GM12878 (cell line): ENCODE measurements at regions not wholly inside any gene's neighbourhood (a gene's known extent, or its start where the extent isn't known, plus 50 kb on each side); places are given as distances from the start of the nearest gene placed in this dataset.

Experiments used
- ATAC-seq: fragments of 200-7000 bp; cut with Tn5 transposase; 3 replicates; pipeline ENCODE4 v1.9.1; 2020; ENCODE audit warnings: mild to moderate bottlenecking, moderate library complexity
- BruUV-seq: library from RNA; stranded (reverse); fragments of 400-500 nt; replicated peaks from 2 replicates; lab custom pipeline; 2021; lab: Mats Ljungman, UMichigan
- CTCF ChIA-PET: fragments of 300-600 bp; sonication (Branson Sonifier 250); formaldehyde crosslinking; extraction: SDS; loops from one replicate; lab custom pipeline; 2021; ENCODE audit warnings: inconsistent platforms; lab: Yijun Ruan, JAX
- POLR2A ChIA-PET: fragments of 350-600 bp; formaldehyde crosslinking; extraction: SDS; loops from one replicate; lab custom pipeline; 2021; ENCODE audit warnings: inconsistent platforms; lab: Charles Lee
- RAD21 ChIA-PET: fragments of 300-600 bp; sonication (Branson Sonifier 250); formaldehyde crosslinking; loops from one replicate; lab custom pipeline; 2023; ENCODE audit warnings: antibody characterized with exemption; ENCODE audit not compliant: unreplicated experiment; lab: Charles Lee
- SMC1A ChIA-PET: fragments of 300-600 bp; sonication (Branson Sonifier 250); formaldehyde crosslinking; loops from one replicate; lab custom pipeline; 2023; ENCODE audit not compliant: unreplicated experiment, uncharacterized antibody; lab: Charles Lee
- DNase-seq: peaks from one replicate; pipeline ENCODE4 v3.0.0-alpha.2; 2011; ENCODE audit warnings: low read depth, low spot score
- FAIRE-seq: peaks from 3 replicates; lab custom pipeline; 2011; peaks lifted over from hg19 to GRCh38; lab: Jason Lieb, UNC
- H2AFZ ChIP-seq: 2 replicates; pipeline ENCODE4 v1.6.0; 2011; ENCODE audit warnings: low read depth, low read length, control low read depth; ENCODE audit not compliant: control insufficient read depth
- H3K27ac ChIP-seq: 2 replicates; pipeline ENCODE4 v1.5.1; 2011; ENCODE audit warnings: control low read depth; ENCODE audit not compliant: control insufficient read depth, insufficient read depth
- H3K27me3 ChIP-seq, 2 experiments: replicated peaks in 1 of 2; 2 replicates each; pipeline versions ENCODE4 v1.6.0 to v1.6.1; 2011; ENCODE audit warnings: low read length in 1 of 2; ENCODE audit not compliant: control insufficient read depth in 2 of 2, insufficient read depth in 2 of 2
- H3K36me3 ChIP-seq, 2 experiments: 2 replicates each; pipeline ENCODE4 v1.5.1; 2011; ENCODE audit warnings: low read length in 1 of 2; ENCODE audit not compliant: control insufficient read depth in 2 of 2, insufficient read depth in 2 of 2
- H3K4me1 ChIP-seq: 2 replicates; pipeline ENCODE4 v1.6.1; 2011; ENCODE audit warnings: mild to moderate bottlenecking, low read length, moderate library complexity, mixed read lengths; ENCODE audit not compliant: control insufficient read depth, insufficient read depth
- H3K4me2 ChIP-seq: 2 replicates; pipeline ENCODE4 v1.6.0; 2011; ENCODE audit warnings: control low read depth; ENCODE audit not compliant: control insufficient read depth, insufficient read depth
- H3K4me3 ChIP-seq: fragments of 200-600 bp; sonication (generic); 2 replicates; pipeline ENCODE4 v1.5.1; 2016
- H3K79me2 ChIP-seq: 2 replicates; pipeline ENCODE4 v1.6.0; 2011; ENCODE audit warnings: low read length; ENCODE audit not compliant: control insufficient read depth, insufficient read depth
- H3K9ac ChIP-seq: 2 replicates; pipeline ENCODE4 v1.8.0; 2011; ENCODE audit warnings: low read length, control low read depth, mixed read lengths; ENCODE audit not compliant: control insufficient read depth, insufficient read depth
- H3K9me3 ChIP-seq: replicated peaks from 3 replicates; pipeline ENCODE4 v1.5.1; 2011; ENCODE audit warnings: mild to moderate bottlenecking, low read length; ENCODE audit not compliant: control insufficient read depth, insufficient read depth
- H4K20me1 ChIP-seq: 2 replicates; pipeline ENCODE4 v1.6.0; 2011; ENCODE audit not compliant: control insufficient read depth, insufficient read depth
- ATF3 ChIP-seq: IDR thresholded peaks from 2 replicates; pipeline ENCODE4 v1.6.1; 2011; ENCODE audit warnings: low read depth, mild to moderate bottlenecking, low read length, moderate library complexity, borderline replicate concordance; ENCODE audit errors: extremely low read depth
- ATF7 ChIP-seq: fragments of 450-650 bp; IDR thresholded peaks from 2 replicates; pipeline ENCODE4 v1.6.1; 2016; ENCODE audit warnings: low read depth, mild to moderate bottlenecking
- BCL11A ChIP-seq: IDR thresholded peaks from 2 replicates; pipeline ENCODE4 v1.6.1; 2011; ENCODE audit warnings: low read depth, low read length
- BMI1 ChIP-seq: fragments of 450-650 bp; IDR thresholded peaks from 2 replicates; pipeline ENCODE4 v1.6.1; 2016; ENCODE audit warnings: mild to moderate bottlenecking, moderate library complexity, borderline replicate concordance
- MEF2A ChIP-seq: IDR thresholded peaks from 2 replicates; pipeline ENCODE4 v1.6.1; 2011; ENCODE audit warnings: low read depth, mild to moderate bottlenecking, low read length, moderate library complexity; ENCODE audit not compliant: insufficient read depth
- NKRF ChIP-seq: fragments of 450-650 bp; conservative IDR thresholded peaks from 2 replicates; pipeline ENCODE4 v1.6.1; 2017; ENCODE audit warnings: mild to moderate bottlenecking, moderate library complexity
- PRDM15 ChIP-seq: fragments of 450-650 bp; formaldehyde crosslinking; IDR thresholded peaks from 2 replicates; pipeline ENCODE4 v1.4.0; 2020; ENCODE audit warnings: mild to moderate bottlenecking, moderate library complexity
- RAD21 ChIP-seq: IDR thresholded peaks from 2 replicates; pipeline ENCODE4 v1.6.1; 2011; ENCODE audit warnings: mild to moderate bottlenecking, low read depth, low read length, moderate library complexity; ENCODE audit not compliant: insufficient read depth
- RELA ChIP-seq: fragments of 450-650 bp; IDR thresholded peaks from 2 replicates; pipeline ENCODE4 v1.8.0; 2014; ENCODE audit warnings: borderline replicate concordance; ENCODE audit not compliant: partially characterized antibody
- SIX5 ChIP-seq: IDR thresholded peaks from 2 replicates; pipeline ENCODE4 v1.6.1; 2011; ENCODE audit warnings: mild to moderate bottlenecking, low read depth, low read length, moderate library complexity; ENCODE audit not compliant: severe bottlenecking
- SRF ChIP-seq, 2 experiments: IDR thresholded peaks; 2 replicates each; pipeline ENCODE4 v1.6.1; 2011; ENCODE audit warnings: low read depth in 2 of 2, low read length in 2 of 2, mild to moderate bottlenecking in 1 of 2, moderate library complexity in 1 of 2
- STAT1 ChIP-seq: fragments of 450-650 bp; conservative IDR thresholded peaks from 2 replicates; pipeline ENCODE4 v1.6.1; 2014; ENCODE audit warnings: antibody characterized with exemption, mild to moderate bottlenecking
- SUPT20H ChIP-seq: IDR thresholded peaks from 2 replicates; pipeline ENCODE4 v1.6.1; 2011; ENCODE audit warnings: low read depth, mild to moderate bottlenecking, low read length, moderate library complexity, borderline replicate concordance; ENCODE audit not compliant: control insufficient read depth
- ZBTB33 ChIP-seq: fragments of 450-650 bp; IDR thresholded peaks from 2 replicates; pipeline ENCODE4 v1.6.1; 2017; ENCODE audit warnings: mild to moderate bottlenecking
- ZSCAN29 ChIP-seq: fragments of 450-650 bp; IDR thresholded peaks from 2 replicates; pipeline ENCODE4 v1.6.1; 2017; ENCODE audit warnings: mild to moderate bottlenecking, moderate library complexity
- ZZZ3 ChIP-seq: IDR thresholded peaks from 2 replicates; pipeline ENCODE4 v1.6.1; 2011; ENCODE audit warnings: low read depth; ENCODE audit not compliant: control insufficient read depth, insufficient read length
- WGBS: methylation state at CpG from one replicate; pipeline ENCODE4 v1.1.6; 2016; ENCODE audit warnings: low lambda C conversion rate; ENCODE audit not compliant: insufficient replicate concordance, insufficient coverage; ENCODE audit errors: missing lambda C conversion rate; 5-methylcytosine and 5-hydroxymethylcytosine counted together
- in situ Hi-C: fragments of 300-500 bp; cut with MboI; formaldehyde crosslinking; loops from 9 replicates; pipeline ENCODE4 v1.14.3; 2018; ENCODE audit warnings: mixed read lengths
- intact Hi-C: fragments of 100-400 bp; cut with micrococcal nuclease; formaldehyde crosslinking; loops from one replicate; pipeline ENCODE4 v1.14.2; 2022; ENCODE audit not compliant: unreplicated experiment

GRCh38 chr1:79726321-79726720 is 719.8 kb upstream of the ADGRL4 start:
- ChIA-PET CTCF (no interaction called here), SMC1A (no interaction called here), POLR2A (no interaction called here), RAD21 (no interaction called here)
- FAIRE-seq (no peak), DNase-seq (no peak), ATAC-seq (no peak)
- no peaks in the 10 kb centered on the region for H3K4me1 ChIP-seq
- no peaks in the 10 kb centered on the region for H3K79me2 ChIP-seq
- no peak overlapping the region for H2AFZ ChIP-seq
- H3K4me2 ChIP-seq: no peak overlapping the region
- H3K9ac ChIP-seq: no peak overlapping the region
- intact Hi-C loops: no loop called here
- BruUV-seq: no TSS peak
- H3K27ac ChIP-seq: no peak overlapping the region
- no peaks in the 10 kb centered on the region for H3K9me3 ChIP-seq
- H3K27me3 ChIP-seq: no peaks in the 10 kb centered on the region; a peak in 1 of 4 replicates
- WGBS: 9% methylated on average over 2 of the region's 2 CpGs
- no peak overlapping the region for H3K4me3 ChIP-seq
- H4K20me1 ChIP-seq: no peaks in the 10 kb centered on the region
- no peaks in the 10 kb centered on the region for H3K36me3 ChIP-seq
- in situ Hi-C loops: no loop called here
- TF ChIP-seq ZZZ3 (no peak), BCL11A (no peak), STAT1 (no peak), ZSCAN29 (no peak), RELA (no peak), SIX5 (no peak), NKRF (no peak), MEF2A (no peak), ATF3 (no peak), SRF (IDR thresholded peaks at IDR 0.05; ENCODE audit: low read depth in 2 of 2, low read length in 2 of 2) (no peak), PRDM15 (CRISPR knock-in tag) (no peak), RAD21 (no peak), SUPT20H (no peak), ZBTB33 (no peak), ATF7 (no peak), BMI1 (no peak)
